GM18502 (cell line): ENCODE measurements at regions not wholly inside any gene's neighbourhood (a gene's known extent, or its start where the extent isn't known, plus 50 kb on each side); places are given as distances from the start of the nearest gene placed in this dataset.

Experiments
- ATAC-seq: cut with Tn5 transposase; IDR thresholded peaks from one replicate; pipeline ENCODE4 v1.9.1; 2021; ENCODE audit warnings: mild to moderate bottlenecking; ENCODE audit not compliant: unreplicated experiment, poor library complexity

GRCh38 chr1:114234408-114235124 lies 80.9 kb upstream of the SYT6 start:
- ATAC-seq, result no peak

DNA sequence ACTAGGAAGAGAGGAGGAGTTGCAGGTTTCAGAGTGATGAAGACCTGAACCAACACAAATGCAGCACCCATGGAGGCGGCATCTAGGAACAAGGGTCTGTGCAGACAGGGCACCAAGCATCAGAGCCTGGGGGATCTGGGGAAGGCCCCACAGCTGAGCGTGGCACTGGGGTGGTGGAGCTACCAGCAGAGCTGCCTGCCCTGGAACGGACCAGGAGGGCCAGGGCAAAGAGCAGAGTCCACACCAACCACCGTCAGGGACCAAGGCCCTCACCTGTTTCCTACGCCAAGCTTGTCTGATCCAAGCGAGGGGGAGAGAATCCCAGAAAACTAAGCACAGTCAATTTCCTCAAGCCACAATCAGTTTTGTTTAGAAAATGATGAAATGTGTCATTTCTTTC lies 79.0 kb upstream of the SYT6 start:
- ATAC-seq, result no peak

GRCh38 chr1:114231301-114231700 lies 77.6 kb upstream of the SYT6 start:
- no peak for ATAC-seq

DNA sequence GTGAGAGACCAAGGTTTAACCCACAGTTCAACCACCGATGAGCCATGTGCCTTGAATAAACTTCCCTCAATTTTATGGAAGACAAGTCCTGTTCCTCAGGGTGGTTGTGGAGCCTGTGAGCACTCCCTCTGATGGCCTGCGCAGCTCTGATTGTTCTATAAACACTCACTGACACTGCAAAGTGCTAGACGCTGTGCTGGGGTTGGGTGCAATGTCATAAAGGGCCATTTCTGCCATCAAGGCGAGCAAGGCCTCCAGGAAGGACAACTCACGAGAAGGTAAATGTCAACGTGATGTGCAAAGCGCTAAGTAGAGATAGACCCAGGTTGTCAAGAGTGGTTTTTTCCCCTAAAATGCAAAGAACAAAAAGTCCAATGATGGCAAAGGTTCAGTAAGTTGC lies 75.7 kb upstream of the SYT6 start:
- no peak for ATAC-seq

- ATAC-seq, result no peak
Observed at GRCh38 chr1:114227059-114227458, 73.4 kb upstream of the SYT6 start.

DNA sequence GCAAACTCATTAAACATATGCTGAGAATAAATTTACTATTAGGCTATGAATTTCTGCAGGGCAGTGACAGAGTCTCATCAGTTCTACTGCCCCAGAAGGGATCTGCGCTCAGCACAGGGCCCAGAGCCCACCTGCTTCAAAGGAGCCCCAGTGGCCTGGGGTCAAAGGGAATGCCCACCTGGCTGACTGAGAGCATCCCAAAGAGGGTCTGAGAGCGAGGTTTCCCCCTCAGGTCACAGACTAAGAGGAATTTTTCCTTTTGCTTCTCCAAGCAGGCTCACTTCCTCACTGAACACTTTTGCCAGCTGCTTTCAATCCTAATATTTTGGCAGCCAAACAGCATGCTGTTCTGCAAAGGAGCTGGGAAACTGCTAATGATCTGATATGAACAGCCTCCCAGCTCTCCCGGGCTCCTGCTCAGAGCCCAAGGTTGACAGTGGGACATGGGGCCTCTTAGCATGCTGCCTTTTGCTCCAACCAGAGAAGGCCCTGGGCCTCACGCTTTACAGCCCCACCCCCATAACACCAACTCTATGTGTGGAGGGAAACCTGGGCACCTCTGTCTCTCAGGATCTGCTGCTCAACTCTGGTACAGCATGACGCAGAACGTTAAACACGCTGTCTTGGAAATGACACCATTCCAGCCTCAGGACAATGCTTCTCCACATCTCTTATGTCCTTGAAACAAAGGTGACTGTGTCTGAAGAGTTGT lies 70.7 kb upstream of the SYT6 start:
- ATAC-seq, result no peak

DNA sequence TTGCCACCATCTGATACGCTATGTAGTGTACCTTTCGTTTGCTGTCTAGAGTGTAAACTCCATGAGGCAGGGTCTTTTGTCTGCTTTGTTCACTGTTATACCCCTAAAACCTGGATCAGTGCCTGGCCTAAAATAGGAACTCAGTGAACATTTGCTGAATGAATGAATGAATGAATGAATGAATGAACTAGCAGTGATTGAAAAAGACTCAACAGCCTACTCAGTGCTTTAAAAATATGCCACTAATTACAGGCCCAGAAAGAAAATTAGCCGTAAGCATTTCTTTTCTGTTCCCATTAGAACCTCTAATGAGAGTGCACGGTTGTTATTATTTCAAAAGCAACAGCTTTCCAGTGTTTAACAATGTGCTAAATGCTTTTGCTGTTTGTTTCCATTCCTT lies 69.3 kb upstream of the SYT6 start:
- ATAC-seq, result no peak

DNA sequence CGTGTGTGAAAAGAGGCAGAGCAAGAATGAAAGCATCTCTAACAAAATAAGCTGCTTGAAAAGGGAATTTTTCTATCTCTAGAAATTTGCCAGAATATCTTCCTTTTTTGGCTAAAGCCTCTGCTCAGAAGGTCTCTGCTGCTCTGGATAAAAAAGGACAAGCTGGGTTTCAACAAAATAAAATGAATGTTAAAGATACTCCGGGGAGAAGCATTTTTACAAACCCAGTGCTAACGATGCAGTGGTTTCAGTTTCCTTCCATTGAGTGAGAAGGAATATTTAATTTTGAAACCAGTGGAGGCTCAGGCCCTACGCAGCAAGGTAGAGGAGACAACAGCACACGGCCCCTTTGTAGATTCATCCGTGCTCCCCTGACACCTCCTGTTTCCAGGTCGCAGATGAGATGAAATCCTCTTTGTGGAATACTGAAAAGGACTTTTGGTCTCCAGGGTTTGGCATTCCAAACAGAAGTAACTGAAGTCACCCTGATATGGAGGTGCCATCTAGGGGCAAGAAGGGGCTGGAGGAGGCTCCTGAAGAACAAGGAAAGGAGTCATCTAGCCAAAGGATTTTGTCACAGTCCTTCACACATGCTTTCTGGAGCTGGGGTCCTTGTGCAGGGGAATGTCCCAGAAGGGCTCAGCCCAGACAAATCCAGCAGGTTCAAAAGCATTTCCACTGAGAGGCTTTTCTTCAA lies 65.7 kb upstream of the SYT6 start:
- no peak for ATAC-seq

DNA sequence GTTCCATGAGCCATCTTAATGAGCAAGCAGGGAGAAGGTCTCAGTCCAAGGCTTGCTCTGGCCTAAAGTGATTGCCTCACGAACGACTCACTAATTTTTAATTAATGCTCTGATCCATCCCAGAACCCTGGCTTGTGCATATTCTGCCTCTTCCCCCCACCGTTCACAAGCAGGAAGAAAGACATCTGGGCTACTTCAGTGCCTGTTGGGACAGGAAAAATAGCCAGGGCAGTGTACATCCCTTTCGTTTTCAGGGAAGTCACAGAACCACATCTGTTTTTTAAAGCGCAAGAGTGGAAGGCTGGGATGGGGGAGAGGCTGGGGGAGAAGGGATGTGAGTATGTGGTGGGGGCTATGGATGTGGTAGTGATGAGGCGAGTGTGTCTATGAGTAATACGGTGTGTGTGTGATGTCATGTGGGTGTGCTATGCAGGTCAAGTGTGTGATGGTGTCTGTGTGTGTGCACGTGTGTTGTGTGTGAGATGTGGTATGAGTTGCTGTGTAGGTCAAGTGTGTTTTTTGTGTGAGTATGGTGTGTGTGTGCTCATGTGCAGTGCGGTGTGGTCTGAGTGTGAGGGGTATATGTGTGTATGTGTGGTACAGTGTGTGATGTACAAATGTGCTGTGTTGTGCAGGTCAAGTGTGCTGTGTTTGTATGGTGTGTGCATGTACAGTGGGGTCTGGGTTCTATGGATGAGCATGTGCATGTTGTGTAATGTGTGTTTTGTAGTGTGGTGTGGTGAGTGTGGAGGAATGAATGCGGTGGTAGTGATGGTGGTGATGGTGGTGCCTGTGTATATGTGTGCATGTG lies 64.9 kb upstream of the SYT6 start:
- no peak for ATAC-seq

DNA sequence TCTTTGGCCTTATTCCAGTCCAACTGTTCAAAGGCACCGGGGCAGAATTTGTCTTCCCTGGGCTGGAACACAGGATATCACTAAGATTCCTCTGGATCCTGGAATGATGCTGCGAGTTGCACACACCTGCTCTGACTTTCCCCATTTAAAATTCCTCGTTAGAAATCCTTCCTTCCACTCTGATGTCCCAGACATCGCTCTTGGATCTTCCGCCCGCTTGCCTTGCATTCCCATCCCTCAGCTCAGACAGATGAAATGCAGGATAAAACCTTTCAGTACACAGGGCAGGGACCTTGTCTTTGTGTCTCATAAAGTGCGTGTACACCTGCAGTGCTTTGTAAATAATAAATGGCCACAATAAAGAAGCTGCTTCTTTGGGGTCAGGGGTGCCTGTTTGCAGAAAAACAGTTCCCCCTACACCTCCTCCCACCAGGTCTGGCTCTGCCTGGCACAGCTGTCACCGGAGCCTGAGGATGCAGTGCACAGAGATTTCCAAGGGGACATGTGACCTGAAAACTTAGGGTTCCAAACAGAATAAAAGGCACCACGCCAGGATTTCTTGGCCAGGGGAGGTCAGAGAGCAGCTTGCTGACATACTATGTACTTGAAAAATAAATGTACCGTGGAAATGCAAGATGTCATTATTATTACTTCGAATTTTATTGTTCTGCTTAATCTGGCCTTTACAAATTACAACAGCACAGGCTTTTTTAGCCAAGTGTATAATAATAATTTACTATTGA lies 62.9 kb upstream of the SYT6 start:
- ATAC-seq, result no peak

GRCh38 chr1:114215436-114215835 lies 61.8 kb upstream of the SYT6 start:
- ATAC-seq, result no peak

DNA sequence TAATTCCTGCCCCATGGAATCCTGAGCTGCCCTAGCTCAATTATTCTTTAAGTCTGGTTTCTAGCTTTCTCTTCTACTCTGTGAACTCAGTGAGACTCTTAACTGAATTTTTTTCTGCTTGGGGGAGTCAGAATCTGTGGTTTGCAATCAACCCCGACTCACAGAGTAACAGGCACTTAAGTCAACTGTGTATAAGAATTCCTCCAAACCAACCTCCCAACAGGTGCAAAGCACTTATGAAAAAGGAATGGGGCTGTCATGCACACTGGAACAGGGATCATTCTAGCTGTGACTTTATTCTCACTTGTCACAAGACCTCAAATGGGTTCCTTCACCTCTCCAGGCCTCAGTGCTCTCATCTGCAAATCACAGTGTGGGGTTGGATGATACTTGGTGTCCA lies 60.3 kb upstream of the SYT6 start:
- no peak for ATAC-seq

- no peak for ATAC-seq
Observed at GRCh38 chr1:114209971-114210370, 56.3 kb upstream of the SYT6 start.

DNA sequence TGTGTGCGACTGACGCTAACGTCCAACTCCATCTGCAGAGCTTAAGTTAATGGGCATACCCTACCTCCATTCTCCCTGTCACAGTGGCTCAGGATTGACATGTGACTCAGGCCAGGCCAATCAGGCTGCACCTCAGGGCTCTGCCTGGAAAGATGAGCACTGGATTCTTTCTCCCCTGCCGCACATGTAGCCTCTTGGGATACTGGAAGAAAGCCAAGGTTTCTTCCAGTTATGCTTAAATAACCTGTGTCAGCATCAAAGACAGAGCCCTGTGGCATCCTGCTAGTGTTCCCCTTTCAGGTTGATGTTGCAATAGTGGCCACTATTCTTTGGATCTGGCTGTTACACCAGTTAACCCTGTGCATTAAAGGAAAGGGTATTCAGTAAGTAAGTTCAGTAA lies 55.0 kb upstream of the SYT6 start:
- ATAC-seq, result no peak

DNA sequence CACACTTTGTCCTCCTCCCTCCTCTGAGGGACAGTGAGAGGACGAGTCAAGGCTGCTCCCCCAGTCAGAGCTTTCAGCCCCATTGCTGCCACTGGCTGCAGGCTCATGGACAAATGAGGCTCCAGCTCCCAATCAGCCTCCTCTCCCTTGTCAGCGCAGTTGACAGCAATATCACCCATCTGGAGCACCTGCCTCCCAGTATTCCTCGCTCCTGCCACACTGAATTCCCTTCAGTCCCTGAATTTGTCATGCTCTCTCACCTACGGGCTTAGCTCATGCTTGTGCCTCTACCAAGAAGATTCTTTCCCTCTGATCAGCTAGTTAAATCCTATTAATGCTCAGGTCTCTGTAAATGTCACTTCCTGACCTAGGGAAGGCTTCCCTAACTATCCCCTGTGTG lies 54.4 kb upstream of the SYT6 start:
- no peak for ATAC-seq

GRCh38 chr1:114207635-114208034 lies 54.0 kb upstream of the SYT6 start:
- no peak for ATAC-seq

- no peak for ATAC-seq
Observed at GRCh38 chr1:114206392-114206791, 52.7 kb upstream of the SYT6 start.

- ATAC-seq, result no peak
Observed at GRCh38 chr1:114203595-114204128, 50.0 kb upstream of the SYT6 start.
